ENCODE measurements at regions not wholly inside any gene's neighbourhood (a gene's known extent, or its start where the extent isn't known, plus 50 kb on each side); places are given as distances from the start of the nearest gene placed in this dataset.
"Not testable (repeated sequence)": the region's sequence is repeated elsewhere in the genome, so short reads cannot be mapped to it uniquely, and the experiment has no call there.

- DNase-seq: not testable (repeated sequence)
Measured at GRCh38 chrX:149420566-149420965, 84.5 kb downstream of the IDS start.

GRCh38 chrX:149398027-149398426 is 107.1 kb downstream of the IDS start:
- no peak for DNase-seq

- no peak for DNase-seq
Measured at GRCh38 chrX:149392921-149393320, 112.2 kb downstream of the IDS start.

GRCh38 chrX:149383852-149384251 is 121.3 kb downstream of the IDS start:
- no peak for DNase-seq

GRCh38 chrX:149374751-149375150 is 130.4 kb downstream of the IDS start:
- no peak for DNase-seq

- no peak for DNase-seq
Measured at GRCh38 chrX:149372866-149373265, 132.2 kb downstream of the IDS start.

GRCh38 chrX:149371986-149372385 is 133.1 kb downstream of the IDS start:
- no peak for DNase-seq

GRCh38 chrX:149370097-149370496 is 135.0 kb downstream of the IDS start:
- DNase-seq: no peak

- DNase-seq: no peak
Measured at GRCh38 chrX:149365552-149365951, 139.6 kb downstream of the IDS start.

GRCh38 chrX:149365061-149365460 is 140.0 kb downstream of the IDS start:
- no peak for DNase-seq

GRCh38 chrX:149363965-149364364 is 141.1 kb downstream of the IDS start:
- DNase-seq: no peak

GRCh38 chrX:149346306-149346705 is 158.8 kb downstream of the IDS start:
- DNase-seq: no peak

- DNase-seq: no peak
Measured at GRCh38 chrX:149322316-149322715, 182.8 kb downstream of the IDS start.

- DNase-seq: no peak
Measured at GRCh38 chrX:149313871-149314371, 191.2 kb downstream of the IDS start.

GRCh38 chrX:149312988-149313387 is 192.1 kb downstream of the IDS start:
- no peak for DNase-seq

GRCh38 chrX:149312097-149312496 is 193.0 kb downstream of the IDS start:
- no peak for DNase-seq

GRCh38 chrX:149302705-149303104 is 202.4 kb downstream of the IDS start:
- no peak for DNase-seq

- DNase-seq: no peak
Measured at GRCh38 chrX:149298111-149298510, 207.0 kb downstream of the IDS start.

- DNase-seq: no peak
Measured at GRCh38 chrX:149296092-149296491, 209.0 kb downstream of the IDS start.

GRCh38 chrX:149286940-149287349 is 218.2 kb downstream of the IDS start:
- peak; percentile 37 for DNase-seq

- no peak for DNase-seq
Measured at GRCh38 chrX:149284616-149285015, 220.5 kb downstream of the IDS start.

- DNase-seq: no peak
Measured at GRCh38 chrX:149283853-149284252, 221.3 kb downstream of the IDS start.

GRCh38 chrX:149282909-149283308 is 222.2 kb downstream of the IDS start:
- no peak for DNase-seq

- DNase-seq: no peak
Measured at GRCh38 chrX:149280011-149280410, 225.1 kb downstream of the IDS start.

- DNase-seq: no peak
Measured at GRCh38 chrX:149275836-149276235, 229.3 kb downstream of the IDS start.
